A549 (cell line): ENCODE measurements at regions not wholly inside any gene's neighbourhood (a gene's known extent, or its start where the extent isn't known, plus 50 kb on each side); places are given as distances from the start of the nearest gene placed in this dataset.

ENCODE experiments used
- ATAC-seq, 2 experiments: fragments of 200-7000 bp in 1 of 2; fragments of >200 bp in 1 of 2; cut with Nextera tagmentation in 1 of 2; cut with Tn5 transposase in 1 of 2; 3 replicates each; pipeline versions ENCODE4 v1.8.0 to v1.9.1; 2018 to 2020; ENCODE audit warnings: mild to moderate bottlenecking in 1 of 2, moderate library complexity in 1 of 2
- CTCF ChIA-PET: fragments of 300-600 bp; sonication (Branson Sonifier 250); formaldehyde crosslinking; extraction: SDS; loops from one replicate; lab custom pipeline; 2021; ENCODE audit warnings: antibody characterized with exemption, inconsistent platforms; lab: Yijun Ruan, JAX
- POLR2A ChIA-PET: fragments of 350-600 bp; formaldehyde crosslinking; extraction: SDS; loops from one replicate; lab custom pipeline; 2021; ENCODE audit warnings: antibody characterized with exemption, inconsistent platforms; lab: Yijun Ruan, JAX
- DNase-seq, 2 experiments: peaks; one replicate each; pipeline versions ENCODE4 v3.0.0 to v3.0.0-alpha.2; 2011 to 2016; ENCODE audit warnings: low read depth in 1 of 2, low spot score in 1 of 2
- FAIRE-seq: peaks from 2 replicates; lab custom pipeline; 2011; peaks lifted over from hg19 to GRCh38; lab: Jason Lieb, UNC
- H3K27ac ChIP-seq, 2 experiments: fragments of >200 bp; sonication (Bioruptor Twin); formaldehyde crosslinking; 3 replicates each; pipeline ENCODE4 v1.5.1; 2016 to 2017
- H3K4me1 ChIP-seq: fragments of >200 bp; sonication (Bioruptor Twin); formaldehyde crosslinking; 3 replicates; pipeline ENCODE4 v1.6.1; 2016
- H3K4me2 ChIP-seq: fragments of >200 bp; sonication (Bioruptor Twin); formaldehyde crosslinking; 3 replicates; pipeline ENCODE4 v1.6.1; 2016
- H3K4me3 ChIP-seq: fragments of >200 bp; sonication (Bioruptor Twin); formaldehyde crosslinking; 3 replicates; pipeline ENCODE4 v1.5.1; 2016
- H3K9me3 ChIP-seq: fragments of >200 bp; sonication (Bioruptor Twin); formaldehyde crosslinking; 3 replicates; pipeline ENCODE4 v1.6.1; 2016
- CBX2 ChIP-seq: fragments of 200-600 bp; sonication (generic); IDR thresholded peaks from 2 replicates; pipeline ENCODE4 v1.6.1; 2016; ENCODE audit warnings: low read depth, mild to moderate bottlenecking, borderline replicate concordance
- CBX8 ChIP-seq: fragments of 200-600 bp; sonication (generic); IDR thresholded peaks from 2 replicates; pipeline ENCODE4 v1.6.1; 2016
- CHD2 ChIP-seq: fragments of 150-350 bp; IDR thresholded peaks from 2 replicates; pipeline ENCODE4 v1.6.1; 2014; ENCODE audit warnings: low read length; ENCODE audit not compliant: partially characterized antibody
- CHD4 ChIP-seq: fragments of 200-600 bp; sonication (generic); IDR thresholded peaks from 2 replicates; pipeline ENCODE4 v1.6.1; 2016; ENCODE audit warnings: antibody characterized with exemption, mild to moderate bottlenecking, borderline replicate concordance
- EHF ChIP-seq: fragments of 250-450 bp; sonication (Bioruptor Pico); IDR thresholded peaks from 2 replicates; pipeline ENCODE4 v1.5.0; 2020; ENCODE audit warnings: mild to moderate bottlenecking
- FOSL2 ChIP-seq, 2 experiments: fragments of 450-650 bp in 1 of 2; fragments of >200 bp in 1 of 2; sonication (Bioruptor Twin) in 1 of 2; formaldehyde crosslinking; IDR thresholded peaks; 2 replicates each; pipeline versions ENCODE4 v1.5.0 to v1.6.1; 2016 to 2020; ENCODE audit warnings: mild to moderate bottlenecking in 1 of 2, moderate library complexity in 1 of 2
- GATA3 ChIP-seq: IDR thresholded peaks from 2 replicates; pipeline ENCODE4 v1.6.1; 2012; ENCODE audit warnings: borderline replicate concordance
- HOXB13 ChIP-seq: fragments of 250-450 bp; sonication (Bioruptor Pico); IDR thresholded peaks from 2 replicates; pipeline ENCODE4 v1.5.0; 2020; ENCODE audit warnings: low read depth, mild to moderate bottlenecking, moderate library complexity
- NPAS2 ChIP-seq: fragments of 250-450 bp; sonication (Bioruptor Pico); IDR thresholded peaks from 2 replicates; pipeline ENCODE4 v1.8.0; 2022; ENCODE audit warnings: mild to moderate bottlenecking, moderate library complexity, borderline replicate concordance
- POLR2A ChIP-seq: IDR thresholded peaks from 2 replicates; pipeline ENCODE4 v1.6.1; 2012; ENCODE audit warnings: mild to moderate bottlenecking, low read length
- RAD21 ChIP-seq, 2 experiments: fragments of >200 bp in 1 of 2; sonication (Bioruptor Twin) in 1 of 2; formaldehyde crosslinking in 1 of 2; IDR thresholded peaks in 1 of 2; conservative IDR thresholded peaks in 1 of 2; 2 replicates in 1 of 2; 3 replicates in 1 of 2; pipeline ENCODE4 v1.6.1; 2012 to 2018; ENCODE audit warnings: inconsistent platforms in 1 of 2
- RCOR1 ChIP-seq: fragments of 150-350 bp; IDR thresholded peaks from 2 replicates; pipeline ENCODE4 v1.6.1; 2014; ENCODE audit warnings: antibody characterized with exemption, low read length, low read depth
- SMC3 ChIP-seq: fragments of >200 bp; sonication (Bioruptor Twin); formaldehyde crosslinking; IDR thresholded peaks from 3 replicates; pipeline ENCODE4 v1.6.1; 2018; ENCODE audit warnings: inconsistent platforms
- TP53 ChIP-seq: fragments of 250-450 bp; sonication (Bioruptor Pico); IDR thresholded peaks from 2 replicates; pipeline ENCODE4 v1.5.0; 2021; ENCODE audit warnings: mild to moderate bottlenecking, moderate library complexity
- ZC3H11A ChIP-seq: fragments of 450-650 bp; IDR thresholded peaks from 2 replicates; pipeline ENCODE4 v1.6.1; 2014; ENCODE audit warnings: antibody characterized with exemption, mild to moderate bottlenecking
- ZNF302 ChIP-seq: fragments of 250-450 bp; sonication (Bioruptor Pico); IDR thresholded peaks from 2 replicates; pipeline ENCODE4 v1.9.0; 2021; ENCODE audit warnings: inconsistent platforms, mild to moderate bottlenecking, moderate library complexity
- WGBS: methylation state at CpG from one replicate; pipeline ENCODE4 v1.1.6; 2017; ENCODE audit errors: missing lambda C conversion rate; 5-methylcytosine and 5-hydroxymethylcytosine counted together
- TF ChIP-seq, protein P1 (sequence below): fragments of 250-450 bp; sonication (Bioruptor Pico); IDR thresholded peaks from 2 replicates; pipeline ENCODE4 v1.5.0; 2020; ENCODE audit warnings: low read depth, mild to moderate bottlenecking, moderate library complexity
- TF ChIP-seq, protein P2 (sequence below): IDR thresholded peaks from 2 replicates; pipeline ENCODE4 v1.6.1; 2012
- TF ChIP-seq, protein P3 (sequence below): fragments of >200 bp; sonication (Bioruptor Twin); formaldehyde crosslinking; IDR thresholded peaks from 3 replicates; pipeline ENCODE4 v1.5.1; 2016
- TF ChIP-seq, protein P4 (sequence below): IDR thresholded peaks from 2 replicates; pipeline ENCODE4 v1.6.1; 2012

DNA sequence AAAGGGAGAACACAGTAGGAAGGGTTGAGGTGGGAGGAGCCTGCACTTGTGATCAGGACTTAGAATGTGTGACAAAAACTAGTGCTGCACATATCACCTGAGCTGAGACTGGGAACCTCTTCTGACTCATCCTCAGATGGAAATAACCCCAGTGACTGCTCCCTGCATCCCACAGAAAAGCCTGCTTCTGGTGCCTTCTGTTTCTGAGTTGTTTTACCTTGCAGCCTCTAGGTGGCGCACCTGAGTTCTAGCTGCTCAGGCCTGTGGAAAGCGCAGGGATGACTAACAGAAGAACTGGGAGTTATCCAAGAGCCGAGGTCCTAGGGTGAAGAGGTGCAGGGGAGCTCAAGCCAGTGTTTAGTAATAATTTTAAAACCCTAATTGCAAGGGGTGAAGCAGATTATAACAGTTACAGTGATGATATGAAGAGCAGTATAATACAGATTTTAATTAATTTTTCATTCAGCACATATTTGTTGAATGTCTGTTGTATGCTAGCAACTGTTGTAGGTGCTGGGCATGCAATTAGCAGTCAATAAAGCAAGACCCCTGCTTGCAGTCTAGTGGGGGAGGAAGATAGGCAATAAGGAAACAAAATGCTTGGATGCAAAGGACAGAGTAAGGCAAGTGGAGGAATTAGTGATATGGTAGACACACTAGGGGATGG, 302.5 kb downstream of the DHX35 start:
- Histone ChIP-seq H3K27ac (no peak overlapping the region), H3K4me1 (no peaks in the 10 kb centered on the region), H3K4me3 (no peak overlapping the region), H3K9me3 (no peaks in the 10 kb centered on the region), H3K4me2 (no peak overlapping the region)
- TF ChIP-seq TP53 (CRISPR knock-in tag) = no peak
- no peak for TF ChIP-seq ZNF302 (CRISPR knock-in tag)
- TF ChIP-seq, protein P1, sequence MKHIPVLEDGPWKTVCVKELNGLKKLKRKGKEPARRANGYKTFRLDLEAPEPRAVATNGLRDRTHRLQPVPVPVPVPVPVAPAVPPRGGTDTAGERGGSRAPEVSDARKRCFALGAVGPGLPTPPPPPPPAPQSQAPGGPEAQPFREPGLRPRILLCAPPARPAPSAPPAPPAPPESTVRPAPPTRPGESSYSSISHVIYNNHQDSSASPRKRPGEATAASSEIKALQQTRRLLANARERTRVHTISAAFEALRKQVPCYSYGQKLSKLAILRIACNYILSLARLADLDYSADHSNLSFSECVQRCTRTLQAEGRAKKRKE (CRISPR knock-in tag) = no peak
- TF ChIP-seq RAD21 (conservative IDR thresholded peaks at IDR 0.05 in 1 of 2, IDR thresholded peaks at IDR 0.05 in 1 of 2) = peak; percentile 28 to 44; a peak in 4 of 5 replicates
- TF ChIP-seq FOSL2 (IDR thresholded peaks at IDR 0.05) = no peak
- TF ChIP-seq FOSL2 (CRISPR knock-in tag; IDR thresholded peaks at IDR 0.05) = peak; percentile 10; the same call in 1 of the 2 replicates
- TF ChIP-seq SMC3 = peak; percentile 41; the same call in 2 of the 3 replicates
- TF ChIP-seq, protein P2, sequence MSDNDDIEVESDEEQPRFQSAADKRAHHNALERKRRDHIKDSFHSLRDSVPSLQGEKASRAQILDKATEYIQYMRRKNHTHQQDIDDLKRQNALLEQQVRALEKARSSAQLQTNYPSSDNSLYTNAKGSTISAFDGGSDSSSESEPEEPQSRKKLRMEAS = no peak
- TF ChIP-seq, protein P3, sequence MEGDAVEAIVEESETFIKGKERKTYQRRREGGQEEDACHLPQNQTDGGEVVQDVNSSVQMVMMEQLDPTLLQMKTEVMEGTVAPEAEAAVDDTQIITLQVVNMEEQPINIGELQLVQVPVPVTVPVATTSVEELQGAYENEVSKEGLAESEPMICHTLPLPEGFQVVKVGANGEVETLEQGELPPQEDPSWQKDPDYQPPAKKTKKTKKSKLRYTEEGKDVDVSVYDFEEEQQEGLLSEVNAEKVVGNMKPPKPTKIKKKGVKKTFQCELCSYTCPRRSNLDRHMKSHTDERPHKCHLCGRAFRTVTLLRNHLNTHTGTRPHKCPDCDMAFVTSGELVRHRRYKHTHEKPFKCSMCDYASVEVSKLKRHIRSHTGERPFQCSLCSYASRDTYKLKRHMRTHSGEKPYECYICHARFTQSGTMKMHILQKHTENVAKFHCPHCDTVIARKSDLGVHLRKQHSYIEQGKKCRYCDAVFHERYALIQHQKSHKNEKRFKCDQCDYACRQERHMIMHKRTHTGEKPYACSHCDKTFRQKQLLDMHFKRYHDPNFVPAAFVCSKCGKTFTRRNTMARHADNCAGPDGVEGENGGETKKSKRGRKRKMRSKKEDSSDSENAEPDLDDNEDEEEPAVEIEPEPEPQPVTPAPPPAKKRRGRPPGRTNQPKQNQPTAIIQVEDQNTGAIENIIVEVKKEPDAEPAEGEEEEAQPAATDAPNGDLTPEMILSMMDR = peak; percentile 71
- FAIRE-seq = no peak
- DNase-seq = peak; percentile 71 to 80
- CTCF ChIA-PET = interaction anchor here (0.6 to 3.3 kb wide), 25 partner anchors 9 to 1822 kb away, joined by 3 to 17 read pairs (median 4); no protein-coding TSS in a partner anchor
- POLR2A ChIA-PET = no interaction called here
- ATAC-seq = peak; percentile 88 to 89
- 1% methylated on average over 3 of the region's 3 CpGs for WGBS

DNA sequence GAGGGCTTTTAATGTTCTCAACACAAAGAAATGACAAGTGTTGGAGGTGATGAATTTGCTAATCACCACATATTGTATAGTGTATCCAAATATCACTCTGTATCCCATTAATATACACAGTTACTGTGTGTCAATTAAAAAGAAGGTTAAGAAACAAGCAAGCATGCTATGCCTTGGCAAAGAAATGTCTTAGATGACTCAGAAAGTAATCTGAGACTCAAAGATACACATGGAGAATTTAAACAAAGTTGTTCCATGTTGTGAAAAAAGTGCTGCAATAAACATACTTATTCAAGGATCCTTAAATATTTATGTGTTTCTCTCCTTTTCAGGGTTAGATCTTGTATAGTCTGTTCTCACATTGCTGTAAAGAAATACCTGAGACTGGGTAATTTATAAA, 300.9 kb downstream of the DHX35 start:
- FAIRE-seq (no peak), DNase-seq (no peak), ATAC-seq (no peak)
- no peak overlapping the region for H3K4me3 ChIP-seq
- no peak overlapping the region for H3K27ac ChIP-seq
- no peaks in the 10 kb centered on the region for H3K9me3 ChIP-seq
- no peak overlapping the region for H3K4me2 ChIP-seq
- H3K4me1 ChIP-seq = no peaks in the 10 kb centered on the region
- ChIA-PET CTCF (interaction anchor here (0.6 to 3.3 kb wide), 4 partner anchors 9 to 151 kb away, joined by 3 to 7 read pairs (median 3); no protein-coding TSS in a partner anchor), POLR2A (no interaction called here)
- TF ChIP-seq, protein P2 = no peak
- TF ChIP-seq CBX8 (no peak), CHD2 (no peak), GATA3 (no peak), RCOR1 (no peak), HOXB13 (CRISPR knock-in tag) (no peak), CBX2 (no peak), POLR2A (no peak), NPAS2 (CRISPR knock-in tag) (no peak), TP53 (CRISPR knock-in tag) (no peak), CHD4 (no peak), ZC3H11A (no peak), EHF (CRISPR knock-in tag) (no peak)
- TF ChIP-seq, protein P4, sequence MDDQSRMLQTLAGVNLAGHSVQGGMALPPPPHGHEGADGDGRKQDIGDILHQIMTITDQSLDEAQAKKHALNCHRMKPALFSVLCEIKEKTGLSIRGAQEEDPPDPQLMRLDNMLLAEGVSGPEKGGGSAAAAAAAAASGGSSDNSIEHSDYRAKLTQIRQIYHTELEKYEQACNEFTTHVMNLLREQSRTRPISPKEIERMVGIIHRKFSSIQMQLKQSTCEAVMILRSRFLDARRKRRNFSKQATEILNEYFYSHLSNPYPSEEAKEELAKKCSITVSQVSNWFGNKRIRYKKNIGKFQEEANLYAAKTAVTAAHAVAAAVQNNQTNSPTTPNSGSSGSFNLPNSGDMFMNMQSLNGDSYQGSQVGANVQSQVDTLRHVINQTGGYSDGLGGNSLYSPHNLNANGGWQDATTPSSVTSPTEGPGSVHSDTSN = no peak
